ENCODE measurements at regions not wholly inside any gene's neighbourhood (a gene's known extent, or its start where the extent isn't known, plus 50 kb on each side); places are given as distances from the start of the nearest gene placed in this dataset.

DNA sequence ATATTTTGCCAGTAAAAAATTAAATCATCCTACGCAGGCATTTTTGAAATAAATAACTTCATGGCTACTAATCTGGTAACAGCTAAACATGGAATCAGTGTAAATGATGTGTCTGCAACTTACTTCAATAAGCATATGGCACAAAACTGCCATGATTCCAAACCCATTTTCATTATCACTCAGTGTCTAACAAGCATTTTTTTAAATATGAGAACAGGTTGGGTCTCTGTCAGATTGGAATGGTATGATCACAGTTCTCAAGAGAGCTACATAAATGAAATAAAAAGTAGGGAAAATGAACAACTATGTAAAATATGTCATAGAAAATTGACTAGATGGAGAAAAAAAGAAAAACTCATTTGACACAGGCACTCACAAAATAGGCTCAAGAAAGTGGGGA lies 476.9 kb upstream of the NWD2 start:
- TF ChIP-seq POLR2A (IDR thresholded peaks at IDR 0.05) (no peak), CTCF (IDR thresholded peaks at IDR 0.05 in 4 of 5, conservative IDR thresholded peaks at IDR 0.05 in 1 of 5) (no peak)

Data from gastrocnemius medialis (tissue), 4 donors.